Endothelial cell of umbilical vein (primary cell): ENCODE measurements at regions not wholly inside any gene's neighbourhood (a gene's known extent, or its start where the extent isn't known, plus 50 kb on each side); places are given as distances from the start of the nearest gene placed in this dataset.

Experiments used
- EZH2 ChIP-seq: IDR thresholded peaks from 2 replicates; pipeline ENCODE4 v1.6.1; 2012; ENCODE audit warnings: borderline replicate concordance, low read depth, mild to moderate bottlenecking, moderate library complexity, low read length, inconsistent platforms; ENCODE audit not compliant: severe bottlenecking
- FOS ChIP-seq: IDR thresholded peaks from 2 replicates; pipeline ENCODE4 v1.6.1; 2011; ENCODE audit warnings: mild to moderate bottlenecking, low read length, moderate library complexity, borderline replicate concordance; ENCODE audit not compliant: insufficient read depth
- GATA2 ChIP-seq: IDR thresholded peaks from 2 replicates; pipeline ENCODE4 v1.7.0; 2011; ENCODE audit warnings: low read depth, mild to moderate bottlenecking, moderate library complexity, mixed read lengths, low read length; ENCODE audit not compliant: insufficient read length, insufficient read depth
- JUN ChIP-seq: IDR thresholded peaks from 2 replicates; pipeline ENCODE4 v1.6.1; 2011; ENCODE audit warnings: borderline replicate concordance, low read depth; ENCODE audit not compliant: insufficient read length, insufficient read depth
- MYC ChIP-seq: IDR thresholded peaks from one replicate; pipeline ENCODE4 v1.6.1; 2011; ENCODE audit warnings: mild to moderate bottlenecking, low read depth, low read length
- POLR2A ChIP-seq: IDR thresholded peaks from 2 replicates; pipeline ENCODE4 v1.6.1; 2012; ENCODE audit warnings: low read depth, mild to moderate bottlenecking, control low read depth, low read length
- POLR2AphosphoS5 ChIP-seq: IDR thresholded peaks from 2 replicates; pipeline ENCODE4 v1.6.1; 2012; ENCODE audit warnings: low read depth, mild to moderate bottlenecking, control low read depth, low read length, moderate library complexity; ENCODE audit not compliant: insufficient read depth
- TF ChIP-seq, protein P1 (sequence below), 2 donors: IDR thresholded peaks; 1 replicate in 1 of 2; 2 replicates in 1 of 2; pipeline ENCODE4 v1.5.1; 2011; ENCODE audit warnings: low read length in 2 of 2, mild to moderate bottlenecking in 2 of 2, moderate library complexity in 2 of 2, control low read depth in 1 of 2, inconsistent platforms in 1 of 2, low read depth in 1 of 2; ENCODE audit not compliant: insufficient read depth in 1 of 2; ENCODE audit errors: extremely low read depth in 1 of 2
- TF ChIP-seq, protein P2 (sequence below): IDR thresholded peaks from 2 replicates; pipeline ENCODE4 v1.6.1; 2011; ENCODE audit not compliant: insufficient read depth, insufficient read length

DNA sequence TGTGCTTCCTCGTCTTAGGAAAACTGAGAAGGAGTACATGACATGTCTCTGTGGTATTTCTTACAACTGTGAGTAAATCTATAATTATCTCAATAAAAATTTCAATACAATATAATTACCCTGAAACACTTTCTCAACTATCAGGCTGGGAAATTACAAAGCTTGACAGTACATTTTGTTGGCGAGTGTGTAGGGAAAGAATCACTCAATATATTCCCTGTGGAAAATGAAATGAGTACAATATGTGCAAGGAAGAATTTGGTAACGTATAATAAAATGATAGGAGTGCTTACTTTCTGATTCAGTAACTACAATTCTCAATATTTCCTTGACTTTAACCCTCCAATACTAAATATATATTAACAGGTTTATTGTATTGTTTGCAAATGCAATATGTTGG lies 818.2 kb upstream of the CADM2 start:
- TF ChIP-seq, protein P1, sequence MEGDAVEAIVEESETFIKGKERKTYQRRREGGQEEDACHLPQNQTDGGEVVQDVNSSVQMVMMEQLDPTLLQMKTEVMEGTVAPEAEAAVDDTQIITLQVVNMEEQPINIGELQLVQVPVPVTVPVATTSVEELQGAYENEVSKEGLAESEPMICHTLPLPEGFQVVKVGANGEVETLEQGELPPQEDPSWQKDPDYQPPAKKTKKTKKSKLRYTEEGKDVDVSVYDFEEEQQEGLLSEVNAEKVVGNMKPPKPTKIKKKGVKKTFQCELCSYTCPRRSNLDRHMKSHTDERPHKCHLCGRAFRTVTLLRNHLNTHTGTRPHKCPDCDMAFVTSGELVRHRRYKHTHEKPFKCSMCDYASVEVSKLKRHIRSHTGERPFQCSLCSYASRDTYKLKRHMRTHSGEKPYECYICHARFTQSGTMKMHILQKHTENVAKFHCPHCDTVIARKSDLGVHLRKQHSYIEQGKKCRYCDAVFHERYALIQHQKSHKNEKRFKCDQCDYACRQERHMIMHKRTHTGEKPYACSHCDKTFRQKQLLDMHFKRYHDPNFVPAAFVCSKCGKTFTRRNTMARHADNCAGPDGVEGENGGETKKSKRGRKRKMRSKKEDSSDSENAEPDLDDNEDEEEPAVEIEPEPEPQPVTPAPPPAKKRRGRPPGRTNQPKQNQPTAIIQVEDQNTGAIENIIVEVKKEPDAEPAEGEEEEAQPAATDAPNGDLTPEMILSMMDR (IDR thresholded peaks at IDR 0.05; ENCODE audit: extremely low read depth in 1 of 2, insufficient read depth in 1 of 2, low read depth in 1 of 2, low read length in 2 of 2), result no peak
- TF ChIP-seq POLR2A, result no peak
- no peak for TF ChIP-seq EZH2
- no peak for TF ChIP-seq FOS
- TF ChIP-seq POLR2AphosphoS5, result no peak
- TF ChIP-seq MYC, result no peak
- TF ChIP-seq, protein P2, sequence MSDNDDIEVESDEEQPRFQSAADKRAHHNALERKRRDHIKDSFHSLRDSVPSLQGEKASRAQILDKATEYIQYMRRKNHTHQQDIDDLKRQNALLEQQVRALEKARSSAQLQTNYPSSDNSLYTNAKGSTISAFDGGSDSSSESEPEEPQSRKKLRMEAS, result no peak
- no peak for TF ChIP-seq JUN
- no peak for TF ChIP-seq GATA2
